Epithelial cell of esophagus (primary cell): ENCODE measurements at regions not wholly inside any gene's neighbourhood (a gene's known extent, or its start where the extent isn't known, plus 50 kb on each side); places are given as distances from the start of the nearest gene placed in this dataset.

ENCODE experiments used
- DNase-seq: peaks from one replicate; pipeline ENCODE4 v3.0.0; 2010; ENCODE audit warnings: low read depth
- H3K4me3 ChIP-seq: 2 replicates; pipeline ENCODE4 v1.5.1; 2011; ENCODE audit warnings: mild to moderate bottlenecking, low read length, control low read depth
- CTCF ChIP-seq: IDR thresholded peaks from 2 replicates; pipeline ENCODE4 v1.5.1; 2011; ENCODE audit warnings: low read depth, mild to moderate bottlenecking, low read length, control low read depth, inconsistent platforms; ENCODE audit not compliant: insufficient read depth; ENCODE audit errors: missing control alignments

DNA sequence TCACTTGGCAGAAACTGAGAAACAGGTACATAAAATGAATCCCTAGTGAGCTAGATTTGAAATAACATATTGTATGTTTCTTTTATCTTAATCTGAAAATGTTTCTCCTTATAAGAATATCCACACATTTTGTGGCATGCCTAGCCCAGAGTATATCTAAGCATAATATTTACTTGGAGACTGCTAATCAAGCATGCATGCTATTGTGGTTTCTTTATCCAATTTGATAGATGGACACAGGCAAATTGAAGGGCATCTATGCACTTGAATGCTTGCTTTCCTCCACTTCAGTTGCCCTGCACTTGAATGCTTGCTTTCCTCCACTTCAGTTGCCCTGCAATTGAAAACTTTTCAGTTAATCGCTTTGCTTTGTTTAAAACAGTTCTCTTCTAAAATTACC, 729.8 kb downstream of the TBC1D32 start:
- no peak for TF ChIP-seq CTCF
- no peak for DNase-seq

GRCh38 chr6:120590611-120591010, 743.7 kb downstream of the TBC1D32 start:
- no peak for TF ChIP-seq CTCF
- no peak for DNase-seq
- H3K4me3 ChIP-seq: no peak overlapping the region

More for the DNA sequence above, 729.8 kb downstream of the TBC1D32 start:
- no peak overlapping the region for H3K4me3 ChIP-seq

GRCh38 chr6:120588424-120588823, 745.9 kb downstream of the TBC1D32 start:
- TF ChIP-seq CTCF: no peak
- H3K4me3 ChIP-seq: no peak overlapping the region
- no peak for DNase-seq

GRCh38 chr6:120587381-120587780, 746.9 kb downstream of the TBC1D32 start:
- no peak for TF ChIP-seq CTCF
- no peak overlapping the region for H3K4me3 ChIP-seq
- no peak for DNase-seq

DNA sequence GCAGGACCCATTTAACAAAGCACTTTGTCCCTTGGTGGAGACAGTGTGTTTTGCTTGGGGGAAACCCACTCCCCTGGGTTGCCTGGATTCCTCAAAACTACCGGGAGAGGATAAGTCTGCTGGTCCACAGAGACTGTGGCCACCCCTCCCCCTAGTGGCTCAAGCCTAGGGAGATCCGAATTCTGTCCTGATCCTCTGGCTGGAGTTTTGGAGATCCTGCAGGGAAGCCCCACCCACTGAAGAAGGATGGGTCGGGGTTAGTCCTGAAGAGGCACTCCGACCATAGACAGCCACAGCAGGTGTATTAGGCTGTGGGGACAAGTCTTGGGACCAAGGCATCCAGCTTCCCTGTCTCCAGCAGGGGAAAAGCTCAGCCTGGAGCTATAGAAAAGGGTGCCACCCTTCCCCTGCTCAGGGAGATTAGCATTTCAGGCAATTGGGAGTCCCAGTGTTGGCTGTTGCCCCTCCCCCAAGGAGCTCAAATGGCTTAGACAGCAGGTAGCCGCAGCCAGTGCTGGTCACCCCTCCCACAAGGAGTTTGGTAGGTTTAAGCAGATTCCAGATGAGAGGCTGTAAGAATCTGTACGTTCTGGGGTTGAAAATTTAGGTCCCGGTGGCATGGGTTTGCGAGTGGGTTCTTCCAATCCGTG, 750.0 kb downstream of the TBC1D32 start:
- TF ChIP-seq CTCF: no peak
- no peak for DNase-seq
- no peak overlapping the region for H3K4me3 ChIP-seq

DNA sequence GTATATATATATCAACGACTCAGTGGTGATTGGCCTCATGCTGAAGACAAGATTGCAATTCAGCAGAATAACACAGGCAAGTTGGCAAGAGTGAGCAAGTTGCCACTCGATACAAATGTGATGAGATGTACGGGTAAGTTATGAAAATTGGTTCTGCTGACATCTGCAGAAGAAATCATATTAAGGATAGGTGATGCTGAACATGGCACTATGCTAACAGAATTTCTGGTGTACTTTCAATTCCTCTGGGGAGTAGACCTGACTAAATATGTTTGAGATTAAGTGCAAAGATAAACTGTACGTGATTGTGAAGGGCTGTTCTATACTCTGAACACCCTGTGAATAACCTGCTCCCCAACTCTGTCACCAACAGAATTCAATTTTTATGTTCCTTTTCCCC, 758.2 kb downstream of the TBC1D32 start:
- DNase-seq: no peak
- no peak overlapping the region for H3K4me3 ChIP-seq
- TF ChIP-seq CTCF: no peak

- DNase-seq: peak; percentile 4
- H3K4me3 ChIP-seq: no peak overlapping the region
Observed at GRCh38 chr6:120569714-120570113, 764.6 kb downstream of the TBC1D32 start.

More at GRCh38 chr6:120569714-120570113, 764.6 kb downstream of the TBC1D32 start:
- TF ChIP-seq CTCF: no peak
